IPS DF 19.7 (cell line): ENCODE measurements at regions not wholly inside any gene's neighbourhood (a gene's known extent, or its start where the extent isn't known, plus 50 kb on each side); places are given as distances from the start of the nearest gene placed in this dataset.
A peak's percentile ranks its signal among the peaks of the same experiment; 100 is the strongest.
"Not testable (repeated sequence)": the region's sequence is repeated elsewhere in the genome, so short reads cannot be mapped to it uniquely, and the experiment has no call there.

Source experiments
- DNase-seq: peaks from one replicate; pipeline ENCODE4 v3.0.0-alpha.2; 2013; ENCODE audit warnings: low read depth, low spot score

GRCh38 chr16:55015181-55015913, 84.7 kb downstream of the IRX5 start:
- no peak for DNase-seq

GRCh38 chr16:55016515-55016914, 85.8 kb downstream of the IRX5 start:
- DNase-seq = no peak

- no peak for DNase-seq
Measured at GRCh38 chr16:55017321-55017720, 86.7 kb downstream of the IRX5 start.

- no peak for DNase-seq
Measured at GRCh38 chr16:55018881-55019280, 88.2 kb downstream of the IRX5 start.

GRCh38 chr16:55019419-55020131, 88.9 kb downstream of the IRX5 start:
- DNase-seq = no peak

- DNase-seq = peak; percentile 20
Measured at GRCh38 chr16:55021595-55022475, 91.2 kb downstream of the IRX5 start.

GRCh38 chr16:55027260-55027659, 96.6 kb downstream of the IRX5 start:
- DNase-seq = not testable (repeated sequence)

GRCh38 chr16:55029509-55029908, 98.8 kb downstream of the IRX5 start:
- no peak for DNase-seq

- DNase-seq = no peak
Measured at GRCh38 chr16:55030944-55031343, 100.3 kb downstream of the IRX5 start.

- no peak for DNase-seq
Measured at GRCh38 chr16:55031481-55031880, 100.8 kb downstream of the IRX5 start.

GRCh38 chr16:55033225-55034156, 102.8 kb downstream of the IRX5 start:
- no peak for DNase-seq

- DNase-seq = peak; percentile 25
Measured at GRCh38 chr16:55035029-55035428, 104.4 kb downstream of the IRX5 start.

- no peak for DNase-seq
Measured at GRCh38 chr16:55035956-55036355, 105.3 kb downstream of the IRX5 start.

- no peak for DNase-seq
Measured at GRCh38 chr16:55036371-55036821, 105.7 kb downstream of the IRX5 start.

GRCh38 chr16:55037046-55037445, 106.4 kb downstream of the IRX5 start:
- DNase-seq = no peak

- DNase-seq = no peak
Measured at GRCh38 chr16:55037966-55038365, 107.3 kb downstream of the IRX5 start.

- no peak for DNase-seq
Measured at GRCh38 chr16:55039042-55039441, 108.4 kb downstream of the IRX5 start.

GRCh38 chr16:55039511-55039910, 108.8 kb downstream of the IRX5 start:
- no peak for DNase-seq

GRCh38 chr16:55039931-55040330, 109.3 kb downstream of the IRX5 start:
- DNase-seq = no peak

- no peak for DNase-seq
Measured at GRCh38 chr16:55040366-55041086, 109.9 kb downstream of the IRX5 start.
